HS-5 (cell line): ENCODE measurements at regions not wholly inside any gene's neighbourhood (a gene's known extent, or its start where the extent isn't known, plus 50 kb on each side); places are given as distances from the start of the nearest gene placed in this dataset.

Experiments used
- DNase-seq: peaks from one replicate; pipeline ENCODE4 v3.0.0-alpha.2; 2012; ENCODE audit warnings: low read depth

- no peak for DNase-seq
These were observed 165.3 kb downstream of the LTN1 start for GRCh38 chr21:28827422-28827821.

- no peak for DNase-seq
These were observed 166.1 kb downstream of the LTN1 start for GRCh38 chr21:28826569-28826968.

GRCh38 chr21:28826021-28826420 lies 166.7 kb downstream of the LTN1 start:
- no peak for DNase-seq

- no peak for DNase-seq
These were observed 169.2 kb downstream of the LTN1 start for GRCh38 chr21:28823429-28823828.

DNA sequence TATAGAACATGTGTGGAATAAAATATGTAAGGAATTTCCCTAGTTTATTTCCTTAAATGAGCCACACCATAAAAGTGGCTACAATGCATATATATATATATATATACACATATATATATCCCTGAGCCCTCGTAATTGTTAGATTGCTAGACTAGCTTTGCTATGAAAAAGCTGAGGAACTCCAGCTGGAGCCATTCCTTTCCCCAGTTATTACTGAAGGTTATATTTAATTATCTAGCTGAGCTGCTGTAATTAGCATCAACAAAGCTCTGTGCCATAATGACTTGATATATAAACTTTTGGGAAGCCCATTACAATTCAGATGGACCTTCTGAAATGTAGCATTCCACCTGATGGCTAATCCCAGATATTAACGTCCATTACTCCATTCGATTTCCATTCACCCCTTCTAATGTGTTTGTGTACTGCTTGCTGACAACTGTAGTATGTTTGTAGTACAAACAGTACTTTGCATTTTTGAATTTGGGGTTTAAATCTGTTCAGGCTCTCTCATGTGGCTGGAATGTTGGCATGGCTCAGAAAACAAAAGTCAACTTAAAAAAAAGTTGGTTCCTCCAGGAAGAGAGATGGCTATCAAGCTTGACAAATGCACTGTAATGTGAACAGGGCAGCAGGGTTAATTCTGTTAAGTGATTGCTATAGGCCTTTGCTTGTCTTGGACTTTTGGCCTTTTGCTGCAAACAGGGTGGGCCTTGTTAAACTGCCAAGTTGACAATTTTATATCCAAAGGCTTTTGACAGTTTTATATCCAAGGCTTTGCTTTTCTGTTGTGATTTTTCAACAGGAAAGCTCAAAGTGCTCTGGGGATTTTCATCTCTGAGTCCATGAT lies 170.0 kb downstream of the LTN1 start:
- DNase-seq = no peak

GRCh38 chr21:28822123-28822399 lies 170.6 kb downstream of the LTN1 start:
- no peak for DNase-seq

GRCh38 chr21:28821276-28822122 lies 171.2 kb downstream of the LTN1 start:
- DNase-seq = no peak

DNA sequence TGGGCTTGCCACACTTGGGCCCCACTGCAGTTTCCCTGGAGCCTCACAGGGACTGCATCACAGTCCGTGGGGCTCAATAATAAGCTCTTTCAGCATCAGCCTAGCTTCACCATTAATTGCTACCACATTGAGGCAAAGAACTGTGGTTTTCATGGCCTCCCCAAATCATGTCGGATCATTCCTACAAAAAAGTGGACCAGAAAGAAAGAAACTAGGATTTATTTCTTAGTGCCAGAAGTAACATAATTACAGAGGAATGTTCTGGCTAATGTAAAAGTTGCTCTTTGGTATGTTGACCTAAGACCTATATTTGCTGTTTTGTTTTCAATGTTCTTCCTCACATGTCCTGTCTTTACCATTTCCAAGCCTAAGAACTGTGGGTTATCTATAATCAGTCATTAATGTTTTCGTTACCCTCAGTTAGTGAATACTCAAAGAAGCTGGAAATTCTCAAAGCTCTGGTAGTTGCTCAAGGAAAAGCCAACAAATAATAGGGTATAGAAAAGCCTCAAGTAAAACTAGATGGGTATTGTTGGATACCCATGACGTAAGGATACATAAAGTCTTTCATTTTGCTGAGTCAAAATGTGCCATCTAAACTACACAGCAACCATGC lies 173.9 kb downstream of the LTN1 start:
- no peak for DNase-seq

DNA sequence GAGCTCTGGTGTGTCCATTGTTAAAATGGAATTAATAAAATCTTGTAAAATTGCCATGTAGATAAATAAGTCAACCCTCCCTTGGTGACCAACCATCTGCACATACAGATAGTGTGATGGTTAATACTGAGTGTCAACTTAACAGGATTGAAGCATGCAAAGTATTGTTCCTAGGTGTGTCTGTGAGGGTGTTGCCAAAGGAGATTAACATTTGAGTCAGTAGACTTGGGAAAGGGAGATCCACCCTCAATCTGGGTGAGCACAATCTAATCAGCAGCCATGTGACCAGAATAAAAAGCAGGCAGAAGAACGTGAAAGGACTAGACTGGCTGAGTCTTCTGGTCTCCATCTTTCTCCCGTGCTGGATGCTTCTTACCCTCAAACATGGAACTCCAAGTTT lies 174.8 kb downstream of the LTN1 start:
- no peak for DNase-seq

DNA sequence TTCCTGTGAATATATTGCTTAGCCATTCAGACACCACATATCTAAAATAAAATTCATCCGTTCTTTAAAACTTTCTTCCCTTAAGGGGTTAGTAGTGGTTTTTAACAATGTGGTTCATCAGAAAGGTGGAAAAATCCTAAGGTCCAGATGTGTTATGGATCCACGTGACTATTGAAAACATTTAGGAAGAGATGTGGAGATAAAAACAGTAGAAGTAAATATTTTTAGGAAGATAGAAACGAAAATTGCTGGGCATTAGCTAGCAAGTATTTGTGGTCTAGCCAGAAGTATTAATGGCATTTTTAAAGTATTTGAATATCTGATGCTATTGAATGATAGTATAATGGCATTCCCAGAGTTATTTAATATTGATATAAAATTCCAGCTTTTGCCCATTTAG lies 180.8 kb downstream of the LTN1 start:
- DNase-seq = no peak

- DNase-seq = no peak
These were observed 181.7 kb downstream of the LTN1 start for GRCh38 chr21:28810826-28811524.

DNA sequence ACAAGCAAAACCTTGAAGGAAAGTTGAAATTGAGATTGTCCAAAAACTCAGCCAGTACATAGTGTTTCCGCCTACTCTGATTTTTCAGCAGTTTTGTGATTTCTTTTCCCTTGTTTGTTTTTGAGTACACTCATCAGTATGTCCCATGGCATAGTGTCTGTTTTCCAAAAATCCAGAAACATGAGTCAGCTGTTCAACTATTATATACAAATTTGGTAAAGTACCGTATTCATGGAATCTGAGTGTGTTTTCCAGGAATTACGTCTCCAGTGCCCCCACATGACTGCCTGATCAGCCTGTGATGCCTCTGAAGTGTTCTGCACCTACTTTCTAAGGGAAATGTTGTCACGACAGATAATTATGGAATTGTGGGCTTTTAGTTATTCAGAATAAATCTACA lies 186.8 kb downstream of the LTN1 start:
- DNase-seq = peak; percentile 68

- DNase-seq = no peak
These were observed 188.5 kb downstream of the LTN1 start for GRCh38 chr21:28804089-28804670.

DNA sequence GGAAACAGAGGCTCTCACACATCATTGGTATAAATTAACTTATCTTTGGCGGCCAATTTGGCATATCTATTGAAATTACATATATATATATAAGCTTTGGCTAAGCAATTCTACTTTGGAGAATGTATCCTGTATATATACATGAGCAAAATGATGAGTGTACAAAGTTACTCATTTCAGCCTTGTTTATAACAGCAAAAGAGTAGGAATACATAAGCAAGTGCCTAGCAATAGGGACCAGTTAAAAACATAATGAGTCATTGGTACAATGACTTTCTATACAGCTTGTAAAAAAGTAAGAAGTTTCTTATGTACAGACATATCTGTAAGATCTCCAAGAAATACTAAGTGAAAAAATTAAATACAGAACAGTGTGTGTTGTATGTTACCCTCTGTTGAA lies 190.8 kb downstream of the LTN1 start:
- DNase-seq = no peak

DNA sequence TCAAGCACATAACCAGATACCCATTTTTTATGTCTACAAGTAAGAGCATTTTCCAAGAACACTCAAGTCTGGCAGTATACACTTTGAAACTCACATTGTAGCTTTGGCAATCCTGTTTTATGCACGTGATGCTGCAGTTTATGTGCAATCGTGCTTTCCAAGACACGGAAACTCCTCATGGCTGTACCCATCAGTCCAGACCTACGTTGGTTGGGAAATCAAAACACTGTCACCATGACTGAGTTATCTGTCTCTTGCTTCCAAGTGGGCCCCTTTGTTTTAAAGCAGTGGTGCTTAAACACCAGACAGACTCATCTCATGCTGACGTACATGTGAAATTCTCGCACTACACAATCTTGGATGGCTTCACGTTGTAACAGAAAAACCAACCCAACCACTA lies 192.8 kb downstream of the LTN1 start:
- no peak for DNase-seq

- DNase-seq = no peak
These were observed 193.9 kb downstream of the LTN1 start for GRCh38 chr21:28798798-28799197.

- DNase-seq = no peak
These were observed 197.4 kb downstream of the LTN1 start for GRCh38 chr21:28795251-28795650.

DNA sequence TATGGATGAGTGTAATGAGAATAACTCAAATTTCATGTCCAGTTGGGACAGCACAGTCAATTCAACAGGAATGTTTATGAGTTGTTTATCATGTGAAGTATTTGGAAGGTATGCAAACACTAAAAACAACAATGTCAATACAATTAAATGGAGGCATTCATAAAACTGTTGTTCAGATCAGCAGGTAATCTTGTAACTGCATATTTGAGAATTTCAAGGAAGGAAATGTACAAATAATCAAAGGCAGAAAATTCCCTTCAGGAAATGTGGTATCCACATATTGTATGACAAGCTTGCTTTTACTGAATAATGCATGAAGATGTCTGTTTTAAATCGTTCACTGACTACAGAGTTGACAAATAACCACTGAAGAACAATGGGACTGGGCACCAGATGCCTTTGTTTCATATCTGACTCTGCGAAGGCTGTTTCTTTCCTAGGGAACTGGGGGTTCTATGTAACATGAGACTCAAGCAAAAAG lies 198.3 kb downstream of the LTN1 start:
- no peak for DNase-seq

DNA sequence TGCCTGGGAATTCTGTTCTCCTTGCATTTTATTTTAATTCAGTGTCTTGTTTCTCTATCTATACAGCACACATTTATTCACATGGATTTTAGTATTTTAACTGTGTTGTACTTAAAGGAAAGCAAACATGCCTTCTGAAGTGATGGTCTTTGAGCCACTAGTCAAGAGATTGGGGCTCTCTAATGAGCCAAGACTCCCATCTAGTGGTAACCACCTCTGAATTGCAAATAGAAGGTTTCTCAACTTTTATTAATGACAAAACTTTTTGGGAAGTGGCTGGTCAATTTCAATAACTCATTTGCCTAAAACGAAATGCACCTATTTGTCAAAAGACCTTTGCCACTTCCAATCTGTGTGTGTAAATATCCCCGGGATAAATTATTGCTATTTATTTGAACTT lies 199.6 kb downstream of the LTN1 start:
- no peak for DNase-seq

DNA sequence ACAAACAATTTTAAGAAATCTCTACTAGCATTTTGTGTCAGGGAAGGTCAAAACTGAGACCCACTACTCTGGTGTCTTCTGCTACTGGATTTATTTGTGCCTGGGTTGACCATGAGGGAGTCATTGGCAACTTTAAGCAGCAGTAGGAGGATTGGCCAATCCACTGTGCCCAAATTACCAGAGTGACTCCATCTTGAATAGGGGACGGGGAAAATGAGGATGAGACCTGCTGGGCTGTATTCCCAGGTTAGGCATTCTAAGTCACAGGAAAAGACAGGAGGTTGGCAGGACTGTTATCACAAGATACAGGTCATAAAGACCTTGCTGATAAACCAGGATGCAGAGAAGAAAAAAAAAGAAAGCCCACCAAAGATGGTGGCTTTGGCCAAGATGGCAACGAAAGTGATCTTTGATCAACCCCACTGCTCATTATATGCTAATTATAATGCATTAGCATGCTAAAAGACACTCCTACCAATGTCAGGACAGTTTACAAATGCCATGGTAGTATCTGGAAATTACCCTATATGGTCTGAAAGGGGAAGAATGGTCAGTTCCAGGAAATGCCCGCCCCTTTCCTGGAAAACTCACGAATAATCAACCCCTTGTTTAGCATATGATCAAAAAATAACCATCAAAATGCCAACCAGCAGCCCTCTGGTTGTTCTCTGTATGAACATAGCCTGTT lies 200.9 kb downstream of the LTN1 start:
- no peak for DNase-seq

- no peak for DNase-seq
These were observed 202.3 kb downstream of the LTN1 start for GRCh38 chr21:28790335-28790734.
